HG03139 (cell line): ENCODE measurements at regions not wholly inside any gene's neighbourhood (a gene's known extent, or its start where the extent isn't known, plus 50 kb on each side); places are given as distances from the start of the nearest gene placed in this dataset.
A peak's percentile ranks its signal among the peaks of the same experiment; 100 is the strongest.
"Not testable (repeated sequence)": the region's sequence is repeated elsewhere in the genome, so short reads cannot be mapped to it uniquely, and the experiment has no call there.

Source experiments
- ATAC-seq: cut with Tn5 transposase; IDR thresholded peaks from one replicate; pipeline ENCODE4 v1.9.1; 2021; ENCODE audit not compliant: unreplicated experiment

- ATAC-seq = not testable (repeated sequence)
Observed at GRCh38 chr19:14285726-14286125, 79.8 kb upstream of the ADGRL1 start.

DNA sequence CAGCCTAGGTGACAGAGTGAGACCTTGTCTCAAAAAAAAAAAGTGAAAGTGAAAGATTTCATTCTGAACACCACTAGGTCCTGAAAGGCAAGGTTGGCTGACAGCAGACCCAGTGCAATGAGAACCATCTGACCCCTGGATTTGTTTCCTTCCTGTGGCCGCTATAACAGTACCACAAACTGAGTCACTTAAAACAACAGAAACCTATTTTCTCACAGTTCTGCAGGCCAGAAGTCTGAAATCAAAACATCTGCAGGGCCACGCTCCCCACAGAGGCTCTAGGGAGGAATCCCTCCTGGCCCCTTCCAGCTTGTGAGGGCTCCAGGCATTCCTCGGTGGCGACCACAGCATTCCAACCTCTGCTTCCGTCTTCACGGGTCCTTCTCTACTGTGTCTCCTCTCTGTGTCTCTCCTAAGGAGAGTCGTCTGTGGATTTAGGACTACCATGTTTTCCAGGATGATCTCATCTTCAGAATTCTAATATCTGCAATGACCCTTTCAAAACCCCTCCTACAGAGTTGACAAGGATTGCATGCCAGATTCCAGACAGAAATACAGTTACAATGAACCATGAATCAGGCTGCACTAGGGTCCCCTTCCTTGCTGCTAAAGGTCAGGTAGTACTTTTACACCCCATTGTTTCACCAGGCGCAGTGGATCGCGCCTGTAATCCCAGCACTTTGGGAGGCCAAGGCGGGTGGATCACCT is 78.0 kb upstream of the ADGRL1 start:
- ATAC-seq = peak; percentile 52

- ATAC-seq = not testable (repeated sequence)
Observed at GRCh38 chr19:14279270-14279669, 73.3 kb upstream of the ADGRL1 start.

DNA sequence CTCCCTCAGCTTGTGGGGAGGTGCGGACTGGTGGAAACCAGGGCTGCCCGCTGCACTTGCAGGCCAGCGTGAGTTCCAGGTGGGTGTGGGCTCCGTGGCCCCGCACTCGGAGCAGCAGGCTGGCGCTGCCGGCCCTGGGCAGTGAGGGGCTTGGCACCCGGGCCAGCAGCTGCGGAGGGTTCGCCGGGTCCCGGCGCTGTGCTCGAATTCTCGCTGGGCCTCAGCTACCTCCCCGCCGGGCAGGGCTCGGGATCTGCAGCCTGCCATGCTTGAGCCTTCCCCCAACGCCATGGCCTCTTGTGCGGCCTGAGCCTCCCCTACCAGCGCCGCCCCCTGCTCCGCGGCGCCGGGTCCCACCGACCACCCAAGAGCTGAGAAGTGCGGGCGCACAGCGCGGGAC is 71.6 kb upstream of the ADGRL1 start:
- no peak for ATAC-seq

- not testable (repeated sequence) for ATAC-seq
Observed at GRCh38 chr19:14275823-14276222, 69.9 kb upstream of the ADGRL1 start.

GRCh38 chr19:14272623-14273022 is 66.7 kb upstream of the ADGRL1 start:
- ATAC-seq = no peak

DNA sequence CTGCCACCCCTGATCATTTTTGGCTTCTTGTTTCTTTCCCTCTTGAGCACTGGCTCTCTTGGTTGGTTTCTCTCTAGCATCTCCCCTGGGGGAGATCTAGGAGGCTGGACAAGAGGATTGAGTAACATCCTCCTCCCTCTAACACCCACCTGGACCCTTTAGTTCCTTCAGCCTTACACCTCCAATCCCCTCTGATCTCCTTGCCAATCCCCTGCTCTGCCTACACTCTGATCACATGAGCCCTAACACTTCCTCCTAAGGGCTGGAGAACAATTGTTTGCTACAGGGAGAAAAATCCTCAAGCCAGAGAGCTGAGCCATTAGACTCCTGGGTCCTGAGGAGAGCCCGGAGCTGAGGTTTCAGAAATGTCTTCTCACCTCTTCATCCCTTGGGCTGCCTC is 65.9 kb upstream of the ADGRL1 start:
- no peak for ATAC-seq

DNA sequence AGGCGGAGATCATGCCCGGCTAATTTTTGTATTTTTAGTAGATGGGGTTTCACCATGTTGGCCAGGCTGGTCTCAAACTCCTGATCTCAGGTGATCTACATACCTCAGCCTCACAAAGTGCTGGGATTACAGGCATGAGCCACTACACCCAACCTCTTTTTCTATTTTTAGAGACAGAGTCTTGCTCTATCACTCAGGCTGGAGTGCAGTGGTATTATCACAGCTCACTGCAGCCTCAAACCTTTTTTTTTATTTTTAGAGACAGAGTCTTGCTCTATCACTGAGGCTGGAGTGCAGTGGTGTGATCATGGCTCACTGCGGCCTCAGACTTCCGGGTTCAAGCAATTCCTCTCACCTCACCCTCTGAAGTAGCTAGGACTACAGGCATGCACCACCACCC is 64.6 kb upstream of the ADGRL1 start:
- ATAC-seq = not testable (repeated sequence)

GRCh38 chr19:14267224-14267741 is 61.3 kb upstream of the ADGRL1 start:
- ATAC-seq = no peak

DNA sequence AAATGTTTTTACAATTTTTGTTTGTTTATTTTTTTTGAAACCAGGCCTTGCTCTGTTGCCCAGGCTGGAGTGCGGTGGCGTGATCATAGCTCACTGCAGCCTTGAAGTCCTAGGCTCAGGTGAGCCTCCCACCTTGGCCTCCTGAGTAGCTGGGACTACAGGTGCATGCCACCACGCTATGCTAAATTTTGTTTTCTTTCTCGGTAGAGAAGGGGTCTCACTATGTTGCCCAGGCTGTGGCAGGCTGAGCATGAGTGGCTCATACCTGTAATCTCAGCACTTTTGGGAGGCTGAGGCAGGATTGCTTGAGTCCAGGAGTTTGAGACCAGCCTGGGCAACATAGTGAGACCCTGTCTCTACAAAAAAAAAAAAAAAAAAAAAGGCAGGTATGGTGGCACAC is 60.2 kb upstream of the ADGRL1 start:
- ATAC-seq = not testable (repeated sequence)

DNA sequence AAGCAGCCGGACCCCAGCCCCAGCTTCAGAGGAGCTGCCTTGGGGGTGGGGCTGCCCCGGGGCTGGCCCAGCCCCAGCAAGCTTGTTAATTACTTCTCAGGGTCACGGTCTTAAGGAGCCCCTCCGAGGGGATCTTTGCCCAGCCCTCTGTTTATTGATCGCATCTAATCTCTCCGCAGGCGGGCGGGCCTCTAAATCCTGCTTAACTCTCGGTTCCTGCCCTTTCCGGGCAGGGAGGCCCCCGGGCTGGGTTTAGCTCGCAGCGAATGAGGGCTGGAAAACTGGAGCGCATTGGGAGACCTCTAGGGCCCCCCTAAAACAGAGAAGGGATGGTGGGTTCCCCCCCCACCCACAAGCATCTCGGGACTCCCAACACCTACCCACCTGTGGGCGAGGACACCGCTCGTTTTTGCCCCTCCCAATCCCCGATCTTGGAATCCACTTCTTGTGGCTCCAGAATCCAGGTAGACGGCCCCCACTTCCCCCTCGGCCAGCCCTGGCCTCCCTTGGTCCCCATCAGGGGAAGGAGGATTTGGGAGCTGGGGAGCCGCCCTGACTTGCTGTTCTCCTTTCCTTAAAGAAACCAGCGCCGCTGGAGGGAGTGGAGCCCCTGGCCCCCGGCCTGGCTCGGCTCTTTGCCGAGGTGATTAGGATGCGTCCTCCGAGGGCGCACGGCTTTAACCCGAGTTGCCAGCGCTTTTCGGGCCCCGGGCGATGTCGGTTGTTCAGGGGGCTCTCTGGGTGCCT is 59.5 kb upstream of the ADGRL1 start:
- no peak for ATAC-seq

GRCh38 chr19:14255902-14256649 is 50.1 kb upstream of the ADGRL1 start:
- not testable (repeated sequence) for ATAC-seq
